OCI-LY7 (cell line): ENCODE measurements at regions not wholly inside any gene's neighbourhood (a gene's known extent, or its start where the extent isn't known, plus 50 kb on each side); places are given as distances from the start of the nearest gene placed in this dataset.

ENCODE experiments used
- EZH2phosphoT487 ChIP-seq: fragments of 200-600 bp; sonication (generic); IDR thresholded peaks from 2 replicates; pipeline ENCODE4 v1.6.1; 2018; ENCODE audit warnings: low read depth, borderline replicate concordance, mild to moderate bottlenecking, mixed run types, antibody characterized with exemption, low read length, moderate library complexity, mixed read lengths
- TF ChIP-seq, protein P1 (sequence below): fragments of 200-600 bp; sonication (generic); conservative IDR thresholded peaks from 2 replicates; pipeline ENCODE4 v1.5.1; 2014; ENCODE audit warnings: mild to moderate bottlenecking, antibody characterized with exemption, low read length, moderate library complexity, mixed read lengths

DNA sequence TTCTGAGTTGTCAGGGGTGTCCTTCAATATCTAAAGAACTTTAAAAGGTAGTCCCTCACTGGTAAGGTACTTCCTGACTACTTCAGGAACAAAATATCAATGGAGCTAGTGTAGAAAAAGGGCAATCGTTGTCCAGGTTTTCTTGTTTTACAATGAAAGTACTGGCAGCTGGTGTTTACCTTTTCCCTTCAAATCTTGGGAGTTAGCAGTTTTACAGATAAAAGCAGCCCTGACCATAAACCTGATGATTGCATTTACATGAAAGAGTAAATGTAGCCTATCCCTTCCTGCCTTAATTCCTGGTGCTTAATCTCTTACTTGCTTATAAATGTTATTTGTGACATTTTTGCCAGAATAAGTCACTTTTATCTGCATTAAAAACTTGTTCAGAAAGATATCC is 559.9 kb upstream of the ARPP21 start:
- TF ChIP-seq, protein P1, sequence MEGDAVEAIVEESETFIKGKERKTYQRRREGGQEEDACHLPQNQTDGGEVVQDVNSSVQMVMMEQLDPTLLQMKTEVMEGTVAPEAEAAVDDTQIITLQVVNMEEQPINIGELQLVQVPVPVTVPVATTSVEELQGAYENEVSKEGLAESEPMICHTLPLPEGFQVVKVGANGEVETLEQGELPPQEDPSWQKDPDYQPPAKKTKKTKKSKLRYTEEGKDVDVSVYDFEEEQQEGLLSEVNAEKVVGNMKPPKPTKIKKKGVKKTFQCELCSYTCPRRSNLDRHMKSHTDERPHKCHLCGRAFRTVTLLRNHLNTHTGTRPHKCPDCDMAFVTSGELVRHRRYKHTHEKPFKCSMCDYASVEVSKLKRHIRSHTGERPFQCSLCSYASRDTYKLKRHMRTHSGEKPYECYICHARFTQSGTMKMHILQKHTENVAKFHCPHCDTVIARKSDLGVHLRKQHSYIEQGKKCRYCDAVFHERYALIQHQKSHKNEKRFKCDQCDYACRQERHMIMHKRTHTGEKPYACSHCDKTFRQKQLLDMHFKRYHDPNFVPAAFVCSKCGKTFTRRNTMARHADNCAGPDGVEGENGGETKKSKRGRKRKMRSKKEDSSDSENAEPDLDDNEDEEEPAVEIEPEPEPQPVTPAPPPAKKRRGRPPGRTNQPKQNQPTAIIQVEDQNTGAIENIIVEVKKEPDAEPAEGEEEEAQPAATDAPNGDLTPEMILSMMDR, result no peak
- no peak for TF ChIP-seq EZH2phosphoT487
